GM12878 (cell line): ENCODE measurements at regions not wholly inside any gene's neighbourhood (a gene's known extent, or its start where the extent isn't known, plus 50 kb on each side); places are given as distances from the start of the nearest gene placed in this dataset.

Source experiments
- IRF4 ChIP-seq: IDR thresholded peaks from 2 replicates; pipeline ENCODE4 v1.6.1; 2011; ENCODE audit warnings: low read depth, low read length
- JUNB ChIP-seq: IDR thresholded peaks from 2 replicates; pipeline ENCODE4 v1.6.1; 2016; ENCODE audit warnings: antibody characterized with exemption, mild to moderate bottlenecking
- KAT2A ChIP-seq: conservative IDR thresholded peaks from 2 replicates; pipeline ENCODE4 v1.6.1; 2011; ENCODE audit warnings: low read depth, low read length; ENCODE audit not compliant: control insufficient read depth
- MTA2 ChIP-seq: fragments of 450-650 bp; IDR thresholded peaks from 2 replicates; pipeline ENCODE4 v1.6.1; 2016; ENCODE audit warnings: low read depth, mild to moderate bottlenecking, moderate library complexity
- RAD51 ChIP-seq: fragments of 450-650 bp; IDR thresholded peaks from 2 replicates; pipeline ENCODE4 v1.6.1; 2016; ENCODE audit warnings: moderate library complexity, mild to moderate bottlenecking, inconsistent platforms
- SMAD1 ChIP-seq: fragments of 450-650 bp; IDR thresholded peaks from 2 replicates; pipeline ENCODE4 v1.6.1; 2018; ENCODE audit warnings: mild to moderate bottlenecking, low read depth; ENCODE audit not compliant: partially characterized antibody
- SMARCA5 ChIP-seq: fragments of 450-650 bp; IDR thresholded peaks from 2 replicates; pipeline ENCODE4 v1.6.1; 2017; ENCODE audit warnings: mild to moderate bottlenecking
- ZNF217 ChIP-seq: fragments of 450-650 bp; IDR thresholded peaks from 2 replicates; pipeline ENCODE4 v1.6.1; 2017; ENCODE audit warnings: antibody characterized with exemption, mild to moderate bottlenecking
- ZNF384 ChIP-seq: IDR thresholded peaks from 2 replicates; pipeline ENCODE4 v1.6.1; 2012; ENCODE audit warnings: low read depth, mild to moderate bottlenecking, low read length, improper control_type of control experiment, borderline replicate concordance
- ZZZ3 ChIP-seq: IDR thresholded peaks from 2 replicates; pipeline ENCODE4 v1.6.1; 2011; ENCODE audit warnings: low read depth; ENCODE audit not compliant: control insufficient read depth, insufficient read length
- TF ChIP-seq, protein P1 (sequence below): fragments of 450-650 bp; IDR thresholded peaks from 2 replicates; pipeline ENCODE4 v1.6.1; 2016; ENCODE audit warnings: mild to moderate bottlenecking, moderate library complexity, borderline replicate concordance
- TF ChIP-seq, protein P2 (sequence below): fragments of 450-650 bp; IDR thresholded peaks from 2 replicates; pipeline ENCODE4 v1.6.1; 2017; ENCODE audit warnings: borderline replicate concordance
- TF ChIP-seq, protein P3 (sequence below): IDR thresholded peaks from 2 replicates; pipeline ENCODE4 v1.6.1; 2012; ENCODE audit warnings: improper control_type of control experiment, low read depth, low read length; ENCODE audit not compliant: insufficient replicate concordance
- TF ChIP-seq, protein P4 (sequence below): fragments of 150-350 bp; IDR thresholded peaks from 2 replicates; pipeline ENCODE4 v1.6.1; 2014; ENCODE audit warnings: mild to moderate bottlenecking, low read depth, low read length
- TF ChIP-seq, protein P5 (sequence below): fragments of 450-650 bp; IDR thresholded peaks from 2 replicates; pipeline ENCODE4 v1.6.1; 2017; ENCODE audit warnings: mild to moderate bottlenecking

DNA sequence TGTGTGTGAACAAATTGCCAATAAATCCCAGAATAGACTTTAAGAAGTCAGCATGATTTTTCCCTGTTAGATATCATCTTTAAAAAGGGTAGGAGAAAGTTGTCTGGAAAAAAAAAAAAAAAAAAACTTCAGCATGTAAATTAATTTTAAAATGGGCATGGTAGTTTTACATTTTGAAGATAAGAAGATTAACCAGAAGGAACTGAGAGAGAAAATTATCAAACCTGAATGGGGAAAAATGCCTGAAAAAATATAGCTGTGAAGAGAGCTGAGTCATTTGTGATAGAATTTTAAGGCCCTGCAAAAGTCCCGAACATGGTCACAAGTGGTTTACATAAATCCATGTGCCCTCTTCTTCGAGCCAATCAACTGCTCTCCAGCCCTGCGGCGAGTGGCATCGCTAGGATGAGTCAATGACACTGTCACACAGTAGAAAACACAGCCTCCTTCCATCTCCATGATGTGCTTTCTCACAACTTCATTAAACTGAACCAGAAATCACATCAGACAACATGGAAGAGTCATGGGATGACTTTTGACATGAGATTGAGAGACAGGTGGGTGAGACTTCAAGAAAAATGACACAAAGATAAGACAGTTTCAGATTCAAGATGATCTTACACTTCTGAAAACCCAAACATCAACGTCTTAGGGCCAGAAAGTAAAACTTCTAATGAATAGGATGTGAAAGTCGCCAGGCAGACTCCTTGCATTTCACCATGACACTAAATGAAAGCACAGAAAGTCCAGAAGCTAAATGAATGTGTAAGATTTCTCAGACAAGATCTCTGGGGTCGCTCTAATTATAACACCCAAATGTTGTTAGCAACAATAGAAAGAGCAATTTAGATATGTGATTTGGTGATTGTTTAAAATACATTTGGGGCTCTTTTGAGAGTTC is 273.0 kb upstream of the ID2 start (continued):
- TF ChIP-seq, protein P1, sequence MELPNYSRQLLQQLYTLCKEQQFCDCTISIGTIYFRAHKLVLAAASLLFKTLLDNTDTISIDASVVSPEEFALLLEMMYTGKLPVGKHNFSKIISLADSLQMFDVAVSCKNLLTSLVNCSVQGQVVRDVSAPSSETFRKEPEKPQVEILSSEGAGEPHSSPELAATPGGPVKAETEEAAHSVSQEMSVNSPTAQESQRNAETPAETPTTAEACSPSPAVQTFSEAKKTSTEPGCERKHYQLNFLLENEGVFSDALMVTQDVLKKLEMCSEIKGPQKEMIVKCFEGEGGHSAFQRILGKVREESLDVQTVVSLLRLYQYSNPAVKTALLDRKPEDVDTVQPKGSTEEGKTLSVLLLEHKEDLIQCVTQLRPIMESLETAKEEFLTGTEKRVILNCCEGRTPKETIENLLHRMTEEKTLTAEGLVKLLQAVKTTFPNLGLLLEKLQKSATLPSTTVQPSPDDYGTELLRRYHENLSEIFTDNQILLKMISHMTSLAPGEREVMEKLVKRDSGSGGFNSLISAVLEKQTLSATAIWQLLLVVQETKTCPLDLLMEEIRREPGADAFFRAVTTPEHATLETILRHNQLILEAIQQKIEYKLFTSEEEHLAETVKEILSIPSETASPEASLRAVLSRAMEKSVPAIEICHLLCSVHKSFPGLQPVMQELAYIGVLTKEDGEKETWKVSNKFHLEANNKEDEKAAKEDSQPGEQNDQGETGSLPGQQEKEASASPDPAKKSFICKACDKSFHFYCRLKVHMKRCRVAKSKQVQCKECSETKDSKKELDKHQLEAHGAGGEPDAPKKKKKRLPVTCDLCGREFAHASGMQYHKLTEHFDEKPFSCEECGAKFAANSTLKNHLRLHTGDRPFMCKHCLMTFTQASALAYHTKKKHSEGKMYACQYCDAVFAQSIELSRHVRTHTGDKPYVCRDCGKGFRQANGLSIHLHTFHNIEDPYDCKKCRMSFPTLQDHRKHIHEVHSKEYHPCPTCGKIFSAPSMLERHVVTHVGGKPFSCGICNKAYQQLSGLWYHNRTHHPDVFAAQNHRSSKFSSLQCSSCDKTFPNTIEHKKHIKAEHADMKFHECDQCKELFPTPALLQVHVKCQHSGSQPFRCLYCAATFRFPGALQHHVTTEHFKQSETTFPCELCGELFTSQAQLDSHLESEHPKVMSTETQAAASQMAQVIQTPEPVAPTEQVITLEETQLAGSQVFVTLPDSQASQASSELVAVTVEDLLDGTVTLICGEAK, result peak; percentile 70; the same call in 1 of the 2 replicates
- peak; percentile 91 for TF ChIP-seq IRF4
- TF ChIP-seq, protein P2, sequence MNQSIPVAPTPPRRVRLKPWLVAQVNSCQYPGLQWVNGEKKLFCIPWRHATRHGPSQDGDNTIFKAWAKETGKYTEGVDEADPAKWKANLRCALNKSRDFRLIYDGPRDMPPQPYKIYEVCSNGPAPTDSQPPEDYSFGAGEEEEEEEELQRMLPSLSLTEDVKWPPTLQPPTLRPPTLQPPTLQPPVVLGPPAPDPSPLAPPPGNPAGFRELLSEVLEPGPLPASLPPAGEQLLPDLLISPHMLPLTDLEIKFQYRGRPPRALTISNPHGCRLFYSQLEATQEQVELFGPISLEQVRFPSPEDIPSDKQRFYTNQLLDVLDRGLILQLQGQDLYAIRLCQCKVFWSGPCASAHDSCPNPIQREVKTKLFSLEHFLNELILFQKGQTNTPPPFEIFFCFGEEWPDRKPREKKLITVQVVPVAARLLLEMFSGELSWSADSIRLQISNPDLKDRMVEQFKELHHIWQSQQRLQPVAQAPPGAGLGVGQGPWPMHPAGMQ, result no peak
- TF ChIP-seq MTA2, result peak; percentile 99
- peak; percentile 92 for TF ChIP-seq SMAD1
- no peak for TF ChIP-seq KAT2A
- peak; percentile 96 for TF ChIP-seq JUNB
- TF ChIP-seq ZNF217, result peak; percentile 69
- TF ChIP-seq SMARCA5, result no peak
- TF ChIP-seq, protein P3, sequence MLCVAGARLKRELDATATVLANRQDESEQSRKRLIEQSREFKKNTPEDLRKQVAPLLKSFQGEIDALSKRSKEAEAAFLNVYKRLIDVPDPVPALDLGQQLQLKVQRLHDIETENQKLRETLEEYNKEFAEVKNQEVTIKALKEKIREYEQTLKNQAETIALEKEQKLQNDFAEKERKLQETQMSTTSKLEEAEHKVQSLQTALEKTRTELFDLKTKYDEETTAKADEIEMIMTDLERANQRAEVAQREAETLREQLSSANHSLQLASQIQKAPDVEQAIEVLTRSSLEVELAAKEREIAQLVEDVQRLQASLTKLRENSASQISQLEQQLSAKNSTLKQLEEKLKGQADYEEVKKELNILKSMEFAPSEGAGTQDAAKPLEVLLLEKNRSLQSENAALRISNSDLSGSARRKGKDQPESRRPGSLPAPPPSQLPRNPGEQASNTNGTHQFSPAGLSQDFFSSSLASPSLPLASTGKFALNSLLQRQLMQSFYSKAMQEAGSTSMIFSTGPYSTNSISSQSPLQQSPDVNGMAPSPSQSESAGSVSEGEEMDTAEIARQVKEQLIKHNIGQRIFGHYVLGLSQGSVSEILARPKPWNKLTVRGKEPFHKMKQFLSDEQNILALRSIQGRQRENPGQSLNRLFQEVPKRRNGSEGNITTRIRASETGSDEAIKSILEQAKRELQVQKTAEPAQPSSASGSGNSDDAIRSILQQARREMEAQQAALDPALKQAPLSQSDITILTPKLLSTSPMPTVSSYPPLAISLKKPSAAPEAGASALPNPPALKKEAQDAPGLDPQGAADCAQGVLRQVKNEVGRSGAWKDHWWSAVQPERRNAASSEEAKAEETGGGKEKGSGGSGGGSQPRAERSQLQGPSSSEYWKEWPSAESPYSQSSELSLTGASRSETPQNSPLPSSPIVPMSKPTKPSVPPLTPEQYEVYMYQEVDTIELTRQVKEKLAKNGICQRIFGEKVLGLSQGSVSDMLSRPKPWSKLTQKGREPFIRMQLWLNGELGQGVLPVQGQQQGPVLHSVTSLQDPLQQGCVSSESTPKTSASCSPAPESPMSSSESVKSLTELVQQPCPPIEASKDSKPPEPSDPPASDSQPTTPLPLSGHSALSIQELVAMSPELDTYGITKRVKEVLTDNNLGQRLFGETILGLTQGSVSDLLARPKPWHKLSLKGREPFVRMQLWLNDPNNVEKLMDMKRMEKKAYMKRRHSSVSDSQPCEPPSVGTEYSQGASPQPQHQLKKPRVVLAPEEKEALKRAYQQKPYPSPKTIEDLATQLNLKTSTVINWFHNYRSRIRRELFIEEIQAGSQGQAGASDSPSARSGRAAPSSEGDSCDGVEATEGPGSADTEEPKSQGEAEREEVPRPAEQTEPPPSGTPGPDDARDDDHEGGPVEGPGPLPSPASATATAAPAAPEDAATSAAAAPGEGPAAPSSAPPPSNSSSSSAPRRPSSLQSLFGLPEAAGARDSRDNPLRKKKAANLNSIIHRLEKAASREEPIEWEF, result peak; percentile 87
- TF ChIP-seq, protein P4, sequence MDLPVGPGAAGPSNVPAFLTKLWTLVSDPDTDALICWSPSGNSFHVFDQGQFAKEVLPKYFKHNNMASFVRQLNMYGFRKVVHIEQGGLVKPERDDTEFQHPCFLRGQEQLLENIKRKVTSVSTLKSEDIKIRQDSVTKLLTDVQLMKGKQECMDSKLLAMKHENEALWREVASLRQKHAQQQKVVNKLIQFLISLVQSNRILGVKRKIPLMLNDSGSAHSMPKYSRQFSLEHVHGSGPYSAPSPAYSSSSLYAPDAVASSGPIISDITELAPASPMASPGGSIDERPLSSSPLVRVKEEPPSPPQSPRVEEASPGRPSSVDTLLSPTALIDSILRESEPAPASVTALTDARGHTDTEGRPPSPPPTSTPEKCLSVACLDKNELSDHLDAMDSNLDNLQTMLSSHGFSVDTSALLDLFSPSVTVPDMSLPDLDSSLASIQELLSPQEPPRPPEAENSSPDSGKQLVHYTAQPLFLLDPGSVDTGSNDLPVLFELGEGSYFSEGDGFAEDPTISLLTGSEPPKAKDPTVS, result no peak
- TF ChIP-seq ZZZ3, result no peak
- TF ChIP-seq, protein P5, sequence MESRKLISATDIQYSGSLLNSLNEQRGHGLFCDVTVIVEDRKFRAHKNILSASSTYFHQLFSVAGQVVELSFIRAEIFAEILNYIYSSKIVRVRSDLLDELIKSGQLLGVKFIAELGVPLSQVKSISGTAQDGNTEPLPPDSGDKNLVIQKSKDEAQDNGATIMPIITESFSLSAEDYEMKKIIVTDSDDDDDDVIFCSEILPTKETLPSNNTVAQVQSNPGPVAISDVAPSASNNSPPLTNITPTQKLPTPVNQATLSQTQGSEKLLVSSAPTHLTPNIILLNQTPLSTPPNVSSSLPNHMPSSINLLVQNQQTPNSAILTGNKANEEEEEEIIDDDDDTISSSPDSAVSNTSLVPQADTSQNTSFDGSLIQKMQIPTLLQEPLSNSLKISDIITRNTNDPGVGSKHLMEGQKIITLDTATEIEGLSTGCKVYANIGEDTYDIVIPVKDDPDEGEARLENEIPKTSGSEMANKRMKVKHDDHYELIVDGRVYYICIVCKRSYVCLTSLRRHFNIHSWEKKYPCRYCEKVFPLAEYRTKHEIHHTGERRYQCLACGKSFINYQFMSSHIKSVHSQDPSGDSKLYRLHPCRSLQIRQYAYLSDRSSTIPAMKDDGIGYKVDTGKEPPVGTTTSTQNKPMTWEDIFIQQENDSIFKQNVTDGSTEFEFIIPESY, result no peak
- peak; percentile 86 for TF ChIP-seq RAD51
- TF ChIP-seq ZNF384, result peak; percentile 90
